ENCODE measurements at regions not wholly inside any gene's neighbourhood (a gene's known extent, or its start where the extent isn't known, plus 50 kb on each side); places are given as distances from the start of the nearest gene placed in this dataset.

- no peak for TF ChIP-seq ZNF518B (CRISPR knock-in tag; IDR thresholded peaks at IDR 0.05)
- no peak for TF ChIP-seq HNRNPL (IDR thresholded peaks at IDR 0.05; ENCODE audit: low read depth, low read length)
- no peak for TF ChIP-seq KLF6 (CRISPR knock-in tag; IDR thresholded peaks at IDR 0.05; ENCODE audit: borderline replicate concordance)
- TF ChIP-seq FOXP1 (CRISPR knock-in tag; IDR thresholded peaks at IDR 0.05) = no peak
- TF ChIP-seq ZNF408 (CRISPR knock-in tag; IDR thresholded peaks at IDR 0.05; ENCODE audit: low read depth) = no peak
- no peak for TF ChIP-seq SMAD1 (IDR thresholded peaks at IDR 0.05; ENCODE audit: low read depth, low read length, partially characterized antibody)
These were observed 109.3 kb upstream of the TAB2 start (continued) for GRCh38 chr6:149208134-149208601.
